ENCODE measurements at regions not wholly inside any gene's neighbourhood (a gene's known extent, or its start where the extent isn't known, plus 50 kb on each side); places are given as distances from the start of the nearest gene placed in this dataset.

DNA sequence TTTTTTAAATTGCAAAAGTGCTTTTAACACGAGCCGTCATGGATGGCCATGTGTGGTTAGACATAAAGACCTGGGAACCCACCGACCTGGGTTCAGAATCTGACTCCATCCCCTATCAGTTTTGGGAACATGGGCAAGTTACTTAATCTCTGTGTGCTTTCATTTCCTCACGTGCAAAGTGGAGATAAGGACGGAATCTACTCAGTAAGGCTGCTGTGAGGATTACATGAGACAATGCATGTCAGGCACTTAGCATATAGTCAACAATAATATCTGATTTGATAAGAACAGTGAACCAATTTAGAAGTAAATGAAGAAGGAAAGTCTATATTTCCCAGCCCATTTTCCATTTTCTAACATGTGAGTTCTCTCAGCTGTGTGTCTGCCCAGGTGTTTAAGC, 235.4 kb downstream of the SUDS3 start:
- Histone ChIP-seq H3K4me1 (ENCODE audit: insufficient read depth) (no peaks in the 10 kb centered on the region), H3K9me3 (peaks cover 0 to 6% of the 10 kb centered on the region in 2 donors), H3K27me3 (no peaks in the 10 kb centered on the region), H3K4me3 (no peak overlapping the region), H3K36me3 (no peaks in the 10 kb centered on the region), H3K27ac (no peak overlapping the region)
- DNase-seq, result no peak
- WGBS, 3 donors, result 65 to 80% (median 68%) methylated on average over 5 of the region's 5 CpGs
- intact Hi-C loops (cut with DNase I), result no loop called here
- TF ChIP-seq EP300 (IDR thresholded peaks at IDR 0.05) (no peak), POLR2A (IDR thresholded peaks at IDR 0.05) (no peak)
- TF ChIP-seq, protein P1, sequence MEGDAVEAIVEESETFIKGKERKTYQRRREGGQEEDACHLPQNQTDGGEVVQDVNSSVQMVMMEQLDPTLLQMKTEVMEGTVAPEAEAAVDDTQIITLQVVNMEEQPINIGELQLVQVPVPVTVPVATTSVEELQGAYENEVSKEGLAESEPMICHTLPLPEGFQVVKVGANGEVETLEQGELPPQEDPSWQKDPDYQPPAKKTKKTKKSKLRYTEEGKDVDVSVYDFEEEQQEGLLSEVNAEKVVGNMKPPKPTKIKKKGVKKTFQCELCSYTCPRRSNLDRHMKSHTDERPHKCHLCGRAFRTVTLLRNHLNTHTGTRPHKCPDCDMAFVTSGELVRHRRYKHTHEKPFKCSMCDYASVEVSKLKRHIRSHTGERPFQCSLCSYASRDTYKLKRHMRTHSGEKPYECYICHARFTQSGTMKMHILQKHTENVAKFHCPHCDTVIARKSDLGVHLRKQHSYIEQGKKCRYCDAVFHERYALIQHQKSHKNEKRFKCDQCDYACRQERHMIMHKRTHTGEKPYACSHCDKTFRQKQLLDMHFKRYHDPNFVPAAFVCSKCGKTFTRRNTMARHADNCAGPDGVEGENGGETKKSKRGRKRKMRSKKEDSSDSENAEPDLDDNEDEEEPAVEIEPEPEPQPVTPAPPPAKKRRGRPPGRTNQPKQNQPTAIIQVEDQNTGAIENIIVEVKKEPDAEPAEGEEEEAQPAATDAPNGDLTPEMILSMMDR (IDR thresholded peaks at IDR 0.05), result no peak

DNA sequence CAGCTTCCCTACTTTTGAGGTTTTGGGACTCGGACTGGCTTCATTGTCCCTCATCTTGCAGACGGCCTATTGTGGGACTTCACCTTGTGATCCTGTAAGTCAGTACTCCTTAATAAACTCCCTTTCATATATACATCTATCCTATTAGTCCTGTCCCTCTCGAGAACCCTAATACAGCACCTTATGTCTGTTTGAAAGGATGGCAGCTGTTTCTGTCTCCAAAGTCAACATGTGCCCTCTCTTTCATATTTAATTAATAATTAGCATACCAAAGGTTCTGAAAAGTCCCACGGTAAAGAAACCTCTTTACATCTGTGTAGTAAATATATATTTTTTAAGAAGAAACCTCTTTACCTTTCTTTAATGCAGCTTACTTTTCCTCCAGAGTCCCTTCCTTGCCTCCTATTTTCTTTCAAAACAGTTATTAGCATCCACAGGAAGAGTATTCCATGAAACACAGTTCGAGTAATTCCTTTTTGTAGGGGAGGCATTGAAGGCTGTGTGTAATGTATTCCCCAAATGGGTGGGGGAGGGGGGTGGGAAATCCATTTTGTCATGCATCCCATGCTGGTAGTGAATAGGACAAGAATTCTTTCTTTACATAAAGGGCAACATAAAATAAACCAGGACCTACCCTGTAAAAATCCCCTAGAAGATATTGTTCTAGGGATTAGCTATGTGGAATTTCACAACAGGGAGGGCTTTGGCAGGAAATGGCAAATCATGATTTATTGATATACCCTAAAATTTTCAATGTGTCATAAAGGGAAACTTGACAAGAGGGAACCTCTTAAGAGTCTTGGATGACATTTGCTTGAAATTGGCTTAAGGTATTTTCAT, 241.5 kb downstream of the SUDS3 start:
- Histone ChIP-seq H3K9me3 (peaks cover 0 to 6% of the 10 kb centered on the region in 2 donors), H3K4me1 (ENCODE audit: insufficient read depth) (no peaks in the 10 kb centered on the region), H3K27me3 (no peaks in the 10 kb centered on the region), H3K36me3 (no peaks in the 10 kb centered on the region), H3K27ac (no peak overlapping the region), H3K4me3 (no peak overlapping the region)
- 38 to 54% (median 49%) methylated on average over 5 of the region's 5 CpGs for WGBS, 3 donors
- no peak for DNase-seq
- TF ChIP-seq, protein P1 (IDR thresholded peaks at IDR 0.05), result no peak
- TF ChIP-seq EP300 (IDR thresholded peaks at IDR 0.05) (no peak), POLR2A (IDR thresholded peaks at IDR 0.05) (no peak)
- intact Hi-C loops (cut with DNase I), result no loop called here

DNA sequence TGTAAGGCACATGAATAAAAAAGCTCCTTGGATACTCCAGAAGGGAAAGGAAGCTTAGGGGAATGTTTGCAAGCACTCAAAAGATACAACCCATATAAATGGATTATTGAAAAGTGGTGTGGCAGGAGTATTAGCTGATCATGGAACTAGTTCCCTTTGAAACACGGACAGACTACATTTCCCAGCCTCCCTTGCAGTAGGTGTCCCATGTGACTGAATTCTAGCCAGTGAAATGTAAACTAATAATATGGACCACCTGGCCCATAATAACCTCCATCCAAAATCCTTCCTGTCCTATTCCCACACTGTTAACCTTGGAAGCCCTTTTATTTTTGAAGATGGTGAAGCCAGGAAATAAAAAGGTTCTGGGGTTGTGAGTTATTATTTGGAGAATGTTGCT, 242.3 kb downstream of the SUDS3 start:
- no peak for DNase-seq

DNA sequence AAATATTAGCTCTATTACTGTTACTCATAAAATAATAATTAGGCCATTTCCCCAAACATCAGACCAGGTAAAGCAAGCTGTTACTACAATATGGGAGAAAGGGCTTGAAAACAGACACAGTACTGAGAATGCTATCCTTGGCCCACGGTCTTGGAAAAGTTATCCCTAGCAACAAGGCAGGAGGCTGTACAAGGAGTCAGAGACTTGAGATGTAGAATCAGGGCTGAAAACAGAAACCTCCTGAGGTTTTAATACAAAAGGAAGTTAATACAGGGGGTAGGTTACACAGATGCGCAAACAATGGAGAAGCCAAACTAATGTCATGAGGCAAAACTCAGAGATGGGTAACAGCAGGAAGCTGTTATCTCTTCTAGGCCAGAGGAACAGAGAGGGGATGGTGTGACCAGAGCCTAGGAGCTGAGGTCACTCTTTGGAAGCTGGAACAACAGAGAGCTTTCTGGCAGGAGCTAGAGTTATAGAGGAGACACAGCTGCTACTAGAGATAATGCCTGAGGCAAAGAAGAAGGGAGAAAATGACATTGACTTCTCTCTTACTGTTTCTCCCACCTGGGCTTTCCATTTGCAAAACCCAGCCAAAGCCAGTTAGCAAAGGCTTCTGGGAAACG, 248.8 kb downstream of the SUDS3 start:
- TF ChIP-seq, protein P1 (IDR thresholded peaks at IDR 0.05), result no peak
- no peak for TF ChIP-seq POLR2A (IDR thresholded peaks at IDR 0.05)
- Histone ChIP-seq H3K4me1 (ENCODE audit: insufficient read depth) (no peaks in the 10 kb centered on the region), H3K9me3 (no peaks in the 10 kb centered on the region), H3K27me3 (no peaks in the 10 kb centered on the region), H3K27ac (no peak overlapping the region), H3K4me3 (no peak overlapping the region), H3K36me3 (no peaks in the 10 kb centered on the region)
- WGBS, 3 donors, result 36 to 47% (median 45%) methylated on average over 3 of the region's 3 CpGs
- intact Hi-C loops (cut with DNase I), result no loop called here
- no peak for DNase-seq

More for the DNA sequence above, 242.3 kb downstream of the SUDS3 start:
- 57 to 79% (median 63%) methylated on average over 1 of the region's 1 CpG for WGBS, 3 donors
- Histone ChIP-seq H3K27me3 (no peaks in the 10 kb centered on the region), H3K4me3 (no peak overlapping the region), H3K9me3 (peaks cover 0 to 5% of the 10 kb centered on the region in 2 donors), H3K27ac (no peak overlapping the region), H3K36me3 (no peaks in the 10 kb centered on the region), H3K4me1 (ENCODE audit: insufficient read depth) (no peaks in the 10 kb centered on the region)
- TF ChIP-seq EP300 (IDR thresholded peaks at IDR 0.05) (no peak), POLR2A (IDR thresholded peaks at IDR 0.05) (no peak)
- TF ChIP-seq, protein P1 (IDR thresholded peaks at IDR 0.05), result no peak
- intact Hi-C loops (cut with DNase I), result no loop called here
